ENCODE measurements at regions not wholly inside any gene's neighbourhood (a gene's known extent, or its start where the extent isn't known, plus 50 kb on each side); places are given as distances from the start of the nearest gene placed in this dataset.
"Not testable (repeated sequence)": the region's sequence is repeated elsewhere in the genome, so short reads cannot be mapped to it uniquely, and the experiment has no call there.

DNA sequence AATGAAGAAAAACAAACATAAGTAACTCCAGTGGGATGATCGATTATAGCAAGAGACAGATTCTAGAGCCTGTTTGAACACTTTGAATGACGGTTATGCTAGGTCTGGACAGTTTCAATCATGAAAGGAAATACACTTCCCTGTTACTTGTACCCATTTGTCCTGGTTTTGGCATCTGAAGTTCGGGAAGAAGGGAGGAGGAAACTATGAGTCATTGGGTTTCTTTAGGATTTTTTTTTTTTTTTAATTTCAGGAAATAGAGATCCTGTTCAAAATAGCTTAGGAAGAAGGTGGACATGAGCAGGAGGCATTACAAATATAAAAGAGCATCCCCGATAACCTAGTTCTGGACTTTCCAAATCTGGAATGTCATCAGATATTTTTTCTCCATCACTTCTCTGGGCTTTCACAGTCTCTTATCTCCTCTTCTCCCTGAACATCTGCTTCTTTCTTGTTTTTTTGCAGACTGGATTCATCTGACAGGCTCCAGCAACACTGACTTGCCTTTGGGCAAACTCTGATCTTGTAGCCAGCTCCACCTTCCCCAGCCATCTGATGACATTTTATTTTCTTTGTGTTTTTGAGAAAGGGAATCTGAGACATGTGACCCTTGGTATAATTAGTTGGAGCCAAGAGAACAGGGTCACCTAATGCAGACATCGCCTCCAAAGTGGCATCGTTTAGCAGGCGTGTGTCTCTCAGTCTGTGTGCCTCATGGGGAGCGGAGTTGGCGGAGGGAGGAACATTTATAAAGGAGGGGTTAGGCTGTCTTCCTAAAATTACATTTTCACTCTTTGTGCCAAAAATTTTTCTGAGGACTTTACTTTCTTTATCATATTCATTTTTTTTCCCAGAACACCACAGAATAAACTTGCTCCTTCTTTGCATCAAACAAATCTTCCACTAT, 195.3 kb upstream of the EPHA4 start:
- no peak for DNase-seq (ENCODE audit: low read depth in 2 of 2)

DNA sequence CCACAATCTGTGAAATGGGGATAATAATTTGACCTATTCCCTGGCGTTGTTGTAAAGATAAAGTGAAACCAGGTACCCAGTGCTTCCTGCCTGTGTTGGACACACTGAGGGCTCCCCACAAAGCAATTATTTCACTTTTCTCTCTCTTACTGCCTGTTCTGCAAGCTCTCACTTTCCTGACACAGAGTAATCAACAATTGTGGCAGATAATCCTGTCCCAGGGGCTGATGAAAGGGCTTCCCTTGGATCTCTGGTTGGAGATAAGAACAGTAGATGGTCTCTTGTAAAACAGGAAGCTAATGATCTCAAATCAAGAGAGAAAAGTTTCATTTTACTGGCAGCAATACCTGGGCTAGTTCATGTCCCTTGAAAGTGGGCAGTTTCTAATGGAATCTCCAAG, 190.4 kb upstream of the EPHA4 start:
- DNase-seq (ENCODE audit: low read depth in 2 of 2), result no peak

DNA sequence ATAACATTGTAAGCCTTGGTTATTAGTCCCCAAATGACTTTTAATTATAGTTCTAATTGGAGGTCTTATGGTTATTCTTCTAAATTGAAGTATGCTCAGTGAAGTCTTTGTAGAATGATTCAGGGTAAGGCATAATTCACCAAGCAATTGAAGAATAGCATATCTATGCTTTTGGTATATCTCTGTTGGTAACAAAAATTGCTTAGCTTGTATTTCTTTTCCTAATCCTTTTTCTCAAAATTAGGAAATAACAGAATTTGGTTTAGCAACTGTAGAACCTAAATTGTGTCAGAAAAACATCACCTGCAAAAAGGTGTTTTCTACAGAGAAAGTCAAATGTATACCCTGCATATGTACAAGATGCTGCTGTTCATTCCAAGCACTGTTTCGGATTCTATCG, 189.2 kb upstream of the EPHA4 start:
- DNase-seq (ENCODE audit: low read depth in 2 of 2), result no peak

- DNase-seq (ENCODE audit: low read depth in 2 of 2), result no peak
Measured at GRCh38 chr2:221758076-221758475, 186.0 kb upstream of the EPHA4 start.

- DNase-seq (ENCODE audit: low read depth in 2 of 2), result no peak
Measured at GRCh38 chr2:221753401-221753800, 181.3 kb upstream of the EPHA4 start.

DNA sequence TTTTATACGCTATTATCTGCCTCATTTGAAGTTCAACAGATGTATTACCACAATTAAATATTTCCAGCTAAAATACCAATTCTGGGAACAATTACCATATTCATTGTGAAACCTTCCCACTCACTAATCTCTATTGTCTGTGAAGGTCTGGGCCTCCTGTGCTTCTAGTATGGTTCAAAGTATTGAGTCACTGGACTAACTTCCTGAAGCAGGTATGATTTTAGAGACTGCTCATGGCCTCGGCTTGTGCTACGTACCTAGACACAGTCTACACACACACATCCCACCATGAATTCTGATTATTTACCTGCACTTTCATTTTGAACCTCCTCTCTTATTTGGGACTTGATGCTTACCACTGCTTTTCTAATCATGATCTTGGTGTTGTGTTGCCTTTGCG, 180.7 kb upstream of the EPHA4 start:
- no peak for DNase-seq (ENCODE audit: low read depth in 2 of 2)

GRCh38 chr2:221750316-221750715, 178.2 kb upstream of the EPHA4 start:
- no peak for DNase-seq (ENCODE audit: low read depth in 2 of 2)

DNA sequence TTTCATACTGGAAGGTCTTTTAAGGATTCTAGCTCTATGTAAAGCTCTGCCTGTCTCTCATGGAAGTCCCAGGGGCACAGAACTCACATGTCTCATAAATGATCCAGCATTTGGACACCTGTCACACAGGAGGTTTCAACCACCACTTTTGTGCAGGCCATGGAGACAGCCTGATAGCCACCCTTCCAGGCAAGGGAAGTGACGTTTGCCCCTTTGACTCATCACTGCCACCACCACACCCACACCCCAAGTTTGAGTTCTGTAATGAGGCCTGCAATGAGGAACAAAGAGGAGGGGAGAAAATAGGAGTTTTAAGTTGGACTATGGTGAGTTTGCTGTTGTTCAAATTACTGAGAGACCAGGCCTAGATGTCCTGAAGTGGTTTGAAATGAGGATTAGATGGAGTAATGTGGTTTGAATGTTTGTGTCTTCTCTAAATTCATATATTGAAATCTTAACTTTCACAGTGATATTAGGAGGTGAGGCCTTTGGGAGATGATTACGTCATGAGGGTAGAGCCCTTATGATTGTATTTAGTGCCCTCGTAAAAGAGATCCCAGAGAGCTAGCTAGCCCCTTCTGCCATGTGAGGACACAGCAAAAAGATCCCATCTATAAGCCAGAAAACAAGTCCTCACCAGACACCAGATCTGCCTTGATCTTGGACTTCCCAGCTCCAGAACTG, 175.3 kb upstream of the EPHA4 start:
- DNase-seq (ENCODE audit: low read depth in 2 of 2), result no peak

DNA sequence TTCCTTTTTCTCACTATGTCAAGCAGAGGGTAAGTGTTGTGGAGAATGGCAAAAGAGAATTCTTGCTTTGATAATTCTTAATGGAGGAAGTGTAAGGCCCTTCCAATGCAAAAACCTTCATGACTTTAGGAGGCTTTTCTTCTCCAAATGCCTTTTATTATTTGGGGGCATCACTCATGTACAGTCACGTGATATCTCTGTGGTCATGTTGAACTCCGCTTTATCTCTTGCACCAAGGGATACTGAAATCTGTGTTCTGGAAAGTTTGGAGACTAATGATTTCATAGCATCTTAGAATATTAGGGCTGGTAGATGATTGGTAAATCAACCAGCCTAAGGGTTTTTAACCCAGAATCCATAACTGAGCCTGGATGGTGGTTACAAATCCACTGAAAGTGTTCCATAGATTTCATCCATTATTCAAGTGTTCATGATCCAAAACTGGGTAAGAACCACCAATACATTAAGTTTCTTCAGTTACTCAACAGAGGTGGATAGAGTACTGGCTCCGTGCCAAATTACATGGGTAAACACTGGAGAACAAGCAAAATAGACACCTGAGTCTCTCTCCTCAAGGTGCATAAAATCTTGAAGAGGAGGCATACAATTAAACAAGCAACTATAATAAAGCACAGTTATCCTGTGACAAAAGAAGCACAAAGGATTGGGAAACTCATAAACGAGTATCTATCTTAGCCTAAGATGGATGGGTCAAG, 169.6 kb upstream of the EPHA4 start:
- no peak for DNase-seq (ENCODE audit: low read depth in 2 of 2)

GRCh38 chr2:221731432-221732145, 159.5 kb upstream of the EPHA4 start:
- no peak for DNase-seq (ENCODE audit: low read depth in 2 of 2)

- no peak for DNase-seq (ENCODE audit: low read depth in 2 of 2)
Measured at GRCh38 chr2:221726894-221727513, 154.9 kb upstream of the EPHA4 start.

DNA sequence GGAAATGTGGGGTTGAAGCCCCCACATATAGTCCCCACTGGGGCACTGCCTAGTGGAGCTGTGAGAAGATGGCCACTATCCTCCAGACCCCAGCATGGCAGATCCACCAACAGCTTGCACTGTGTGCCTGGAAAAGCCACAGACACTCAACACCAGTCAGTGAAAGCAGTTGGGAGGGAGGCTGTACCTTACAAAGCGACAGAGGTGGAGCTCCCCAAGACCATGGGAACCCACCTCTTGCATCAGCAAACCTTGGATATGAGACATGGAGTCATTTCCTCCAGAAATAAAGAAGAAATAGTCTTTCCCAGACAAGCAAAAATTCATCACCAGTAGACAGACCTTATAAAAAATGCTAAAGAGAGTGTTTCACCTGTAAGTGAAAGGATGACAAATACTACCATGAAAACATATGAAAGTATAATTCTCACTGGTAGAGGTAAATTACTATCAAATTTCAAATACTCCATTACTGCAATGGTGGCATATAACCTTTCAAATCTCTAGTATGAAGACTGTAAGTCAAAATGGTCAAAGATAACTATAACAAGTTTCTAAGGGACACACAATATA, 152.6 kb upstream of the EPHA4 start:
- DNase-seq (ENCODE audit: low read depth in 2 of 2), result no peak

DNA sequence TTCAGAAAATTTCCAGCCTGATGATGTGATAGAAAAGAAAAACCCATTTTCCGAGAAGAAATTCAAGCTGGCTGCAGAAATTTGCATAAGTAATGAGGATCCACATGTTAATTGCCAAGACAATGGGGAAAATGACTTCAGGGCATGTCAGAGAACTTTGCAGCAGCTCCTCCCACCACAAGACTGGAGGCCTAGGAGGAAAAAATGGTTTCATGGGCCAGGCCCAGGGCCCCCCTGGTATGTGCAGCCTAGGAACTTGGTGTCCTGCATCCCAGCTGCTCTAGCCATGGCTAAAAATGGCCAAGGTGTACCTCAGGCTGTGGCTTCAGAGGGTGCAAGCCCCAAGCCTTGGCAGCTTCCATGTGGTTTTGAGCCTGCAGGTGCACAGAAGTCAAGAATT, 152.0 kb upstream of the EPHA4 start:
- DNase-seq (ENCODE audit: low read depth in 2 of 2), result not testable (repeated sequence)

DNA sequence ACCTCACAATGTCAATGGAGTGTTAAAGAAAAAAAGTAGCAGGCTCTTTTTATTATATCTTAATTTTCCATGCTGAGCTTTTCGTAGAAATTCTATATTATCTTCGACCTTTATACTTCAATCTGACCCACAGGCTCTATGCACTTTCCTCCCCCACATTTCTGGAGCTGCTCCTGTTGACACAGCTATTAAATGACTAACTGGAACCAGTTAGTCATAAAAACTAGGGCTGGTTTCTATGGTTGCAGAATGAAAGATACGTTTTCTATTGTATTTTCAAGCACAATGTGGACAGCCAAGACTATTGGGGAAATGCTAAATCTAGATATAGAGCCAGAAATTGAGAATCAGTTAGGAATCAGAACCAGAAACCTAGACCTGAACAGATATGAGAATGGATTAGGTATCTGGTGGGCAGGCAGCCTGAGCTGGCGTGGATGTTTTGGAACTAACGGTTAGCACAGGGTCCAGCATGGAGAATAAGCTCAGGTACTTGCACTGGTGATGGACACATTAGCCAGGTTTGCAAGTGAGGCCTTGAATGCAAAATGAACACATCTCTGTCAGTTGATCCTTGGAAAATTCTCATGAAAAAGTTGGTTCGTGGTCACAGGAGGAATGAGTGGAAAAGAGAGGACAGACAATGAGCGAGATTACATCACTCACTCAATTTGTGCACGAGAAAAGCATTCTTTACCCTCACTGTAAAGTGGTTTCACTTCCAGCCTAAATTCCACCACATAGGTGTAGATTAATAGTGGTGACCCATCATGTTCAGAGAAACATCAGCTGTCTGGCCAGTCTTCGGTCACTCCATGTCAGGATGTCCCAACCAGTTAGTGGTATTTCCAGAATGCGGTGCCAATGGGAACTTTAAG, 144.6 kb upstream of the EPHA4 start:
- no peak for DNase-seq (ENCODE audit: low read depth in 2 of 2)

GRCh38 chr2:221715523-221716247, 143.6 kb upstream of the EPHA4 start:
- DNase-seq (ENCODE audit: low read depth in 2 of 2), result no peak

DNA sequence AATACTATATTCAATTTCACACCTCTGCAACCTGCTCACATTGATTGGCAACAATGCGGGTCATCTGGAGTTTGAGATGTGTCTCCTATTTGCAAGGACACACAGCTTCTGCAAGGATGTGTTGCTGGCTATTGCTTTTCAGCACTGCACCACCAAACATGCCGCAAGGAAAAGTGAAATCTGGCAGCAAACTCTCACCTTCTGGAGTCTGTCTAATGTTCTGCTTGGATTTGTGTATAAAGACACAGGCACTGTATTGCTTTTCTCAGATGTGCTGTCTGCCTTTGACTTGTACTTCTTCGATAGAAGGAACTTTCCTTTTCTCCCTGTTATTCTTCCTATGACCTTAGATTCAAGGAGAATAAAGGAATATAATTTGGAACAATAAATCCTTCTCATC, 138.6 kb upstream of the EPHA4 start:
- DNase-seq (ENCODE audit: low read depth in 2 of 2), result no peak

- DNase-seq (ENCODE audit: low read depth in 2 of 2), result no peak
Measured at GRCh38 chr2:221708902-221709301, 136.8 kb upstream of the EPHA4 start.

GRCh38 chr2:221705185-221705877, 133.2 kb upstream of the EPHA4 start:
- no peak for DNase-seq (ENCODE audit: low read depth in 2 of 2)

DNA sequence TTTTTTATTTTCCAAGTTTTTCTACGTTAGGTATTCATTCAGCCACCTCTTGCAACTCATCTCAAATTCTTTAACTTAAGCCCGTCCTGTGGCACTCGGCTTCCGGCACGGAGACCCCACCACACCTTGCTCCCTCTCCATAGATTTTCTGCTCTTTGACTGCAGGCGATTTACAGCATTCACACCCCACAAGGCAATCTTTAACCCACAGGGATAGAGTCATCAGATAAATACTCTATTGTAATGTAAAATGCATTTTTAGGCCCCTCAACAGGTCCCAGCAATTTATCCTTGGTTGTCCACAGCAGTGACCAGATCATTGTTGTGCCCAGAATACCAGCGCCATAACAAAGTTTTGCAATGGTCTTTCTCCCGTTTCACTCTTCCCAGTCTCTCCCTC, 132.3 kb upstream of the EPHA4 start:
- DNase-seq (ENCODE audit: low read depth in 2 of 2), result no peak
